PC-3 (cell line): ENCODE measurements at regions not wholly inside any gene's neighbourhood (a gene's known extent, or its start where the extent isn't known, plus 50 kb on each side); places are given as distances from the start of the nearest gene placed in this dataset.

Experiments
- ATAC-seq: fragments of 200-7000 bp; cut with Tn5 transposase; 2 replicates; pipeline ENCODE4 v1.9.1; 2020; ENCODE audit warnings: mild to moderate bottlenecking, moderate library complexity
- BruUV-seq: library from RNA; stranded (reverse); fragments of 400-500 nt; replicated peaks from 2 replicates; lab custom pipeline; 2021; lab: Mats Ljungman, UMichigan
- CTCF ChIA-PET: fragments of 300-600 bp; sonication (Branson Sonifier 250); formaldehyde crosslinking; loops from one replicate; lab custom pipeline; 2022; ENCODE audit warnings: antibody characterized with exemption; lab: Charles Lee
- POLR2A ChIA-PET: fragments of 300-600 bp; sonication (Branson Sonifier 250); formaldehyde crosslinking; loops from one replicate; lab custom pipeline; 2022; ENCODE audit warnings: antibody characterized with exemption; ENCODE audit not compliant: unreplicated experiment; lab: Charles Lee
- DNase-seq: peaks from one replicate; pipeline ENCODE4 v3.0.0-alpha.2; 2015
- H2AFZ ChIP-seq: fragments of 300-600 bp; sonication (generic); 2 replicates; pipeline ENCODE4 v1.6.0; 2016; ENCODE audit warnings: antibody characterized with exemption, low read length
- H3F3A ChIP-seq: fragments of 300-600 bp; sonication (generic); one replicate; pipeline ENCODE4 v1.6.0; 2017; ENCODE audit warnings: antibody characterized with exemption, low read length, control low read depth, mild to moderate bottlenecking; ENCODE audit not compliant: unreplicated experiment
- H3K27ac ChIP-seq: fragments of 300-600 bp; sonication (generic); 2 replicates; pipeline ENCODE4 v1.5.1; 2016; ENCODE audit warnings: mild to moderate bottlenecking, low read length
- H3K27me3 ChIP-seq: fragments of 300-600 bp; sonication (generic); 2 replicates; pipeline ENCODE4 v1.6.1; 2016; ENCODE audit warnings: low read length, mixed read lengths
- H3K36me3 ChIP-seq: fragments of 300-600 bp; sonication (generic); 2 replicates; pipeline ENCODE4 v1.6.1; 2016; ENCODE audit warnings: low read depth, mixed run types, low read length, mixed read lengths
- H3K4me1 ChIP-seq: fragments of 300-600 bp; sonication (generic); 2 replicates; pipeline ENCODE4 v1.5.1; 2016; ENCODE audit warnings: low read length; ENCODE audit not compliant: insufficient read depth
- H3K4me2 ChIP-seq: fragments of 300-600 bp; sonication (generic); 2 replicates; pipeline ENCODE4 v1.6.0; 2016; ENCODE audit warnings: low read length
- H3K4me3 ChIP-seq: fragments of 300-600 bp; sonication (generic); 2 replicates; pipeline ENCODE4 v1.5.1; 2016; ENCODE audit warnings: mild to moderate bottlenecking, low read length, mixed read lengths
- H3K79me2 ChIP-seq: fragments of 300-600 bp; sonication (generic); 2 replicates; pipeline ENCODE4 v1.6.1; 2017; ENCODE audit warnings: low read length, mixed read lengths
- H3K9ac ChIP-seq: fragments of 300-600 bp; sonication (generic); 2 replicates; pipeline ENCODE4 v1.6.0; 2016; ENCODE audit warnings: mild to moderate bottlenecking, low read length
- H3K9me2 ChIP-seq: fragments of 300-600 bp; sonication (generic); replicated peaks from 2 replicates; pipeline ENCODE4 v1.6.1; 2016; ENCODE audit warnings: mixed run types, low read length, mixed read lengths
- H3K9me3 ChIP-seq: fragments of 300-600 bp; sonication (generic); 2 replicates; pipeline ENCODE4 v1.6.1; 2016; ENCODE audit warnings: low read length, mixed read lengths
- H4K20me1 ChIP-seq: fragments of 300-600 bp; sonication (generic); 2 replicates; pipeline ENCODE4 v1.6.1; 2016; ENCODE audit warnings: low read length, mixed read lengths
- EZH2 ChIP-seq: fragments of 300-600 bp; sonication (generic); IDR thresholded peaks from one replicate; pipeline ENCODE4 v1.6.1; 2017; ENCODE audit warnings: antibody characterized with exemption, mild to moderate bottlenecking, low read length; ENCODE audit not compliant: unreplicated experiment
- EZH2phosphoT487 ChIP-seq: fragments of 300-600 bp; sonication (generic); IDR thresholded peaks from 2 replicates; pipeline ENCODE4 v1.6.1; 2018; ENCODE audit warnings: mild to moderate bottlenecking, antibody characterized with exemption, low read length, borderline replicate concordance
- intact Hi-C: fragments of 100-400 bp; cut with micrococcal nuclease; formaldehyde crosslinking; loops from 2 replicates; pipeline ENCODE4 v1.9.0; 2023
- TF ChIP-seq, protein P1 (sequence below): fragments of 300-600 bp; sonication (generic); conservative IDR thresholded peaks from 2 replicates; pipeline ENCODE4 v1.5.1; 2017; ENCODE audit warnings: antibody characterized with exemption, low read depth, mild to moderate bottlenecking, low read length

DNA sequence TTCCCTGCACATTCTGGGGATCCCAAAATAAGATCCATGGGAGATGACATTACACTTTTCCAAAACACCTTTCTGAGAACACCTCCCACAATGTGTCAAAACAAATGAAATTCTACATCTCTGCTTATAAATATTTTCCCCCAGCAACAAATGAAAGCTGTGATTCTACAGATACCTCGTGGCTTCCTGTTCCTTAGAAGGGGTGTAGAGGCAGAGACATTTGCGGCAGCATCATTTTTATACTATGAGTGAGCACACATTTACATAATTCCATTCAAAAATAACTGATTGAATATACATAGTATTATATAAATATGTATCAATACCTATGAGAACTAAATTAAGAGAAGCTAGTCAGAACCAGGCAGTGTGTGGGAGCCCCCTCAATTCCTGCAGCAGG lies 213.9 kb upstream of the JARID2 start:
- Histone ChIP-seq H3K79me2 (no peaks in the 10 kb centered on the region), H3K27me3 (no peaks in the 10 kb centered on the region), H2AFZ (no peak overlapping the region), H3K9ac (no peak overlapping the region), H3K9me2 (no peaks in the 10 kb centered on the region), H3K4me1 (peaks cover 4% of the 10 kb centered on the region; the same call in 1 of the 2 replicates), H3K36me3 (no peaks in the 10 kb centered on the region), H3K4me2 (no peak overlapping the region), H3F3A (no peaks in the 10 kb centered on the region), H4K20me1 (no peaks in the 10 kb centered on the region), H3K27ac (no peak overlapping the region), H3K9me3 (no peaks in the 10 kb centered on the region), H3K4me3 (no peak overlapping the region)
- no peak for DNase-seq
- POLR2A ChIA-PET = no interaction called here
- ATAC-seq = no peak
- intact Hi-C loops = no loop called here
- CTCF ChIA-PET = no interaction called here
- TF ChIP-seq, protein P1, sequence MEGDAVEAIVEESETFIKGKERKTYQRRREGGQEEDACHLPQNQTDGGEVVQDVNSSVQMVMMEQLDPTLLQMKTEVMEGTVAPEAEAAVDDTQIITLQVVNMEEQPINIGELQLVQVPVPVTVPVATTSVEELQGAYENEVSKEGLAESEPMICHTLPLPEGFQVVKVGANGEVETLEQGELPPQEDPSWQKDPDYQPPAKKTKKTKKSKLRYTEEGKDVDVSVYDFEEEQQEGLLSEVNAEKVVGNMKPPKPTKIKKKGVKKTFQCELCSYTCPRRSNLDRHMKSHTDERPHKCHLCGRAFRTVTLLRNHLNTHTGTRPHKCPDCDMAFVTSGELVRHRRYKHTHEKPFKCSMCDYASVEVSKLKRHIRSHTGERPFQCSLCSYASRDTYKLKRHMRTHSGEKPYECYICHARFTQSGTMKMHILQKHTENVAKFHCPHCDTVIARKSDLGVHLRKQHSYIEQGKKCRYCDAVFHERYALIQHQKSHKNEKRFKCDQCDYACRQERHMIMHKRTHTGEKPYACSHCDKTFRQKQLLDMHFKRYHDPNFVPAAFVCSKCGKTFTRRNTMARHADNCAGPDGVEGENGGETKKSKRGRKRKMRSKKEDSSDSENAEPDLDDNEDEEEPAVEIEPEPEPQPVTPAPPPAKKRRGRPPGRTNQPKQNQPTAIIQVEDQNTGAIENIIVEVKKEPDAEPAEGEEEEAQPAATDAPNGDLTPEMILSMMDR = no peak
- no peak for TF ChIP-seq EZH2phosphoT487
- TF ChIP-seq EZH2 = no peak
- BruUV-seq = no TSS peak

DNA sequence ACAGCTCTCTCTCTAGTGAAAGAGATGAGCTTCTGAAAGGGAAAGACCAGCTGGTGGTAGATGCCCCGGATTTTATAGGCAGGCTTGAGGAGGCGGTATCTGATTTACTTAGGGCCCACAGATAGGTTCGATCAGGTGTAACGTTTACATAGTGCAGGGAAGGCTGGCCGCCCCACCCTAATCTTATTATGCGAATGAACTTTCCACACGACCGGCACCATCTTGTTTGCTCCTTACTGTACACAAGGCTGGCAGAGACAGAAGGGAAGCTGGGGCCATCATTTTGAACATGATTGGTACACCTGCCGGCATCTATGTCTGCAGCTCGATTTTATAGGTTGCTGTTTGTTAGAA lies 212.0 kb upstream of the JARID2 start:
- CTCF ChIA-PET = no interaction called here
- BruUV-seq = no TSS peak
- intact Hi-C loops = no loop called here

DNA sequence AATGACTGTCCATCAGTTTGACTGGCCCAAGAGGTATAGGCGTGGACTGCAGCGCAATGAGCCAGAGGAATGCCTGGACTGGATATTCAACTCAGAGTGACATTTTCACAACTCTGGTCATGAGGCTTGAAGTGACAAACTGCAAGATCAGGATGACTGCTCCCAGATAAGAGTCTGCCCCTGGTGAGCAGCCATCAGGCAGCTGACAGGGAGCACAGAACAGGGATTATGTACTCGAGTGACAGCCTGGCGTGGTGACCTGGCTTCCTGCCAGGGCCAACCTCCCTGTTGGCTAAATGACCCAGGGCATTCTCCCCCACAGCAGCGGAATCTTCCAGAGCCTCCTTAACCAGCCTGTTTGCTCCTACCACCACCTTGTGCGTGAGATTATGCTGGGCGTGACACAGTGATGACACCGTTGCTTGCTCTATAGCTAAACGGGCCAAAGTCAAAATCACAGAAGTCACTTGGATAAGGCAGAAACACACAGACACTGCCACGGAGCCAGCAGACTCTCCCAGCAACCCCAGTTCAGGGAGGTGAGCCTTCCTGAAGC lies 209.1 kb upstream of the JARID2 start:
- DNase-seq = no peak
- Histone ChIP-seq H3K4me3 (no peak overlapping the region), H3K4me1 (no peaks in the 10 kb centered on the region), H3K79me2 (no peaks in the 10 kb centered on the region), H3F3A (no peaks in the 10 kb centered on the region), H4K20me1 (no peaks in the 10 kb centered on the region), H3K4me2 (no peak overlapping the region), H3K27ac (no peak overlapping the region), H3K9me3 (no peaks in the 10 kb centered on the region), H3K36me3 (no peaks in the 10 kb centered on the region), H3K9ac (no peak overlapping the region), H3K9me2 (no peaks in the 10 kb centered on the region), H2AFZ (no peak overlapping the region), H3K27me3 (no peaks in the 10 kb centered on the region)
- ChIA-PET CTCF (no interaction called here), POLR2A (no interaction called here)
- ATAC-seq = no peak
- intact Hi-C loops = no loop called here
- TF ChIP-seq EZH2phosphoT487 = no peak
- TF ChIP-seq, protein P1 = no peak
- TF ChIP-seq EZH2 = no peak
- BruUV-seq = no TSS peak

More for the DNA sequence above, 212.0 kb upstream of the JARID2 start:
- Histone ChIP-seq H3K9ac (no peak overlapping the region), H3K36me3 (no peaks in the 10 kb centered on the region), H3F3A (no peaks in the 10 kb centered on the region), H2AFZ (no peak overlapping the region), H3K4me3 (no peak overlapping the region), H3K27me3 (no peaks in the 10 kb centered on the region), H3K9me3 (no peaks in the 10 kb centered on the region), H3K4me1 (no peaks in the 10 kb centered on the region), H3K9me2 (no peaks in the 10 kb centered on the region), H3K4me2 (no peak overlapping the region), H3K79me2 (no peaks in the 10 kb centered on the region), H3K27ac (no peak overlapping the region), H4K20me1 (no peaks in the 10 kb centered on the region)
- ATAC-seq (no peak), DNase-seq (no peak)
- TF ChIP-seq EZH2 (no peak), EZH2phosphoT487 (no peak)
- TF ChIP-seq, protein P1 = no peak
- POLR2A ChIA-PET = no interaction called here
